ENCODE measurements at regions not wholly inside any gene's neighbourhood (a gene's known extent, or its start where the extent isn't known, plus 50 kb on each side); places are given as distances from the start of the nearest gene placed in this dataset.
"Not testable (repeated sequence)": the region's sequence is repeated elsewhere in the genome, so short reads cannot be mapped to it uniquely, and the experiment has no call there.

- intact Hi-C loops (cut with DNase I; ENCODE audit: low total_unique reads) (no loop called here), in situ Hi-C loops (cut with MboI; ENCODE audit: low pct_ligation_motif_present in 1 of 4, low pct_unique_long_range_greater_than_20kb in 1 of 4, low sequenced_read_pairs in 3 of 4) (loop anchor here in 1 of 4 donors (10.0 kb wide), 1 partner anchor 49 kb away; no protein-coding TSS in a partner anchor)
- TF ChIP-seq POLR2A (IDR thresholded peaks at IDR 0.05) (no peak), EP300 (IDR thresholded peaks at IDR 0.05; ENCODE audit: low read depth) (no peak), CTCF (IDR thresholded peaks at IDR 0.05) (no peak), POLR2AphosphoS5 (IDR thresholded peaks at IDR 0.05) (no peak)
- H3K36me3 ChIP-seq = no peaks in the 10 kb centered on the region
- H3K4me1 ChIP-seq = no peaks in the 10 kb centered on the region
- peaks cover 0 to 5% of the 10 kb centered on the region in 2 donors for H3K9me3 ChIP-seq
- no peak for DNase-seq
- H3K4me3 ChIP-seq = no peak overlapping the region
- no peaks in the 10 kb centered on the region for H3K27me3 ChIP-seq
- WGBS, 2 donors (ENCODE audit: low coverage in 1 of 2) = 60 to 93% methylated on average over 2 to 3 of the region's 3 CpGs
- H3K27ac ChIP-seq = no peak overlapping the region
These were observed 226.3 kb downstream of the DEPDC1B start for GRCh38 chr5:60473654-60474053.

- H3K4me1 ChIP-seq; H3K4me3 ChIP-seq; DNase-seq; intact Hi-C loops (cut with DNase I; ENCODE audit: low total_unique reads); H3K27me3 ChIP-seq; H3K27ac ChIP-seq; H3K9me3 ChIP-seq; H3K36me3 ChIP-seq: not testable (repeated sequence)
- in situ Hi-C loops (cut with MboI; ENCODE audit: low pct_ligation_motif_present in 1 of 4, low pct_unique_long_range_greater_than_20kb in 1 of 4, low sequenced_read_pairs in 3 of 4) = loop anchor here in 1 of 4 donors (10.0 kb wide), 1 partner anchor 48 kb away; no protein-coding TSS in a partner anchor
These were observed 226.9 kb downstream of the DEPDC1B start for GRCh38 chr5:60473027-60473426.

GRCh38 chr5:60470881-60471280 is 229.1 kb downstream of the DEPDC1B start:
- Histone ChIP-seq H3K36me3 (no peaks in the 10 kb centered on the region), H3K9me3 (peaks cover 0 to 5% of the 10 kb centered on the region in 2 donors), H3K27ac (no peak overlapping the region), H3K4me1 (no peaks in the 10 kb centered on the region), H3K27me3 (no peaks in the 10 kb centered on the region), H3K4me3 (no peak overlapping the region)
- in situ Hi-C loops (cut with MboI; ENCODE audit: low pct_ligation_motif_present in 1 of 4, low pct_unique_long_range_greater_than_20kb in 1 of 4, low sequenced_read_pairs in 3 of 4) (loop anchor here in 1 of 4 donors (10.0 kb wide), 1 partner anchor 46 kb away; no protein-coding TSS in a partner anchor), intact Hi-C loops (cut with DNase I; ENCODE audit: low total_unique reads) (no loop called here)
- DNase-seq = no peak
- no peak for TF ChIP-seq POLR2A (IDR thresholded peaks at IDR 0.05)
- no peak for TF ChIP-seq POLR2AphosphoS5 (IDR thresholded peaks at IDR 0.05)
- no peak for TF ChIP-seq EP300 (IDR thresholded peaks at IDR 0.05; ENCODE audit: low read depth)
- TF ChIP-seq CTCF (IDR thresholded peaks at IDR 0.05) = no peak

- Histone ChIP-seq H3K4me3 (no peak overlapping the region), H3K9me3 (peaks cover 0 to 5% of the 10 kb centered on the region in 2 donors), H3K36me3 (no peaks in the 10 kb centered on the region), H3K27me3 (no peaks in the 10 kb centered on the region), H3K27ac (no peak overlapping the region), H3K4me1 (no peaks in the 10 kb centered on the region)
- TF ChIP-seq EP300 (IDR thresholded peaks at IDR 0.05; ENCODE audit: low read depth) (no peak), POLR2A (IDR thresholded peaks at IDR 0.05) (no peak), POLR2AphosphoS5 (IDR thresholded peaks at IDR 0.05) (no peak), CTCF (IDR thresholded peaks at IDR 0.05) (no peak)
- DNase-seq = no peak
- in situ Hi-C loops (cut with MboI; ENCODE audit: low pct_ligation_motif_present in 1 of 4, low pct_unique_long_range_greater_than_20kb in 1 of 4, low sequenced_read_pairs in 3 of 4) = no loop called here
- intact Hi-C loops (cut with DNase I; ENCODE audit: low total_unique reads) = no loop called here
- WGBS, 2 donors (ENCODE audit: low coverage in 1 of 2) = 27 to 70% methylated on average over 1 of the region's 1 CpG
These were observed 230.7 kb downstream of the DEPDC1B start for GRCh38 chr5:60469286-60469685.

- DNase-seq = no peak
These were observed 236.6 kb downstream of the DEPDC1B start for GRCh38 chr5:60463179-60463868.

More at GRCh38 chr5:60463179-60463868, 236.6 kb downstream of the DEPDC1B start:
- H3K27ac ChIP-seq = no peak overlapping the region
- H3K4me3 ChIP-seq = no peak overlapping the region
- no peaks in the 10 kb centered on the region for H3K36me3 ChIP-seq
- in situ Hi-C loops (cut with MboI; ENCODE audit: low pct_ligation_motif_present in 1 of 4, low pct_unique_long_range_greater_than_20kb in 1 of 4, low sequenced_read_pairs in 3 of 4) (no loop called here), intact Hi-C loops (cut with DNase I; ENCODE audit: low total_unique reads) (no loop called here)
- no peaks in the 10 kb centered on the region for H3K27me3 ChIP-seq
- peaks cover 0 to 2% (median 0%) of the 10 kb centered on the region in 4 donors for H3K4me1 ChIP-seq
- 43 to 44% methylated on average over 4 to 5 of the region's 5 CpGs for WGBS, 2 donors (ENCODE audit: low coverage in 1 of 2)
- H3K9me3 ChIP-seq = no peaks in the 10 kb centered on the region
- TF ChIP-seq POLR2AphosphoS5 (IDR thresholded peaks at IDR 0.05) (no peak), CTCF (IDR thresholded peaks at IDR 0.05) (no peak), POLR2A (IDR thresholded peaks at IDR 0.05) (no peak), EP300 (IDR thresholded peaks at IDR 0.05; ENCODE audit: low read depth) (no peak)

Measured in transverse colon (tissue), 4 donors.